Uterus (tissue), 3 donors: ENCODE measurements at regions not wholly inside any gene's neighbourhood (a gene's known extent, or its start where the extent isn't known, plus 50 kb on each side); places are given as distances from the start of the nearest gene placed in this dataset.

Source experiments
- DNase-seq, 2 donors: peaks; one replicate each; pipeline ENCODE4 v3.0.0-alpha.2; 2019 to 2020
- H3K27ac ChIP-seq, 2 donors: fragments of 200-600 bp; sonication (generic); 1 replicate in 1 of 2; 2 replicates in 1 of 2; pipeline ENCODE4 v1.5.1; 2016 to 2018
- H3K27me3 ChIP-seq, 2 donors: fragments of 200-600 bp; sonication (generic); one replicate each; pipeline ENCODE4 v1.5.1; 2018 to 2019; ENCODE audit warnings: control low read depth in 1 of 2
- H3K36me3 ChIP-seq, 2 donors: fragments of 200-600 bp; sonication (generic); one replicate each; pipeline ENCODE4 v1.5.1; 2019; ENCODE audit warnings: control low read depth in 1 of 2
- H3K4me1 ChIP-seq, 2 donors: fragments of 200-600 bp; sonication (generic); one replicate each; pipeline ENCODE4 v1.5.1; 2018 to 2019; ENCODE audit warnings: control low read depth in 1 of 2
- H3K4me3 ChIP-seq, 2 donors: fragments of 200-600 bp; sonication (generic); 1 replicate in 1 of 2; 2 replicates in 1 of 2; pipeline ENCODE4 v1.5.1; 2018 to 2019; ENCODE audit warnings: mild to moderate bottlenecking in 1 of 2
- H3K9me3 ChIP-seq, 2 donors: fragments of 200-600 bp; sonication (generic); one replicate each; pipeline ENCODE4 v1.5.1; 2019; ENCODE audit warnings: control low read depth in 1 of 2
- POLR2A ChIP-seq, 2 donors: fragments of 450-650 bp; IDR thresholded peaks; one replicate each; pipeline ENCODE4 v1.6.1; 2016; ENCODE audit warnings: antibody characterized with exemption in 2 of 2, mild to moderate bottlenecking in 1 of 2, moderate library complexity in 1 of 2
- intact Hi-C: fragments of 100-400 bp; cut with DNase I; formaldehyde crosslinking; loops from one replicate; pipeline ENCODE4 v1.15.1; 2023; ENCODE audit warnings: low total_unique reads
- TF ChIP-seq, protein P1 (sequence below), 4 experiments: fragments of 200-600 bp in 2 of 4; fragments of 450-650 bp in 2 of 4; sonication (generic) in 2 of 4; IDR thresholded peaks; one replicate each; pipeline ENCODE4 v1.5.1; 2016 to 2019; ENCODE audit warnings: antibody characterized with exemption in 4 of 4, mild to moderate bottlenecking in 2 of 4, moderate library complexity in 1 of 4
- donor health status: DM: yes; HTN: yes; CAD: no.

DNA sequence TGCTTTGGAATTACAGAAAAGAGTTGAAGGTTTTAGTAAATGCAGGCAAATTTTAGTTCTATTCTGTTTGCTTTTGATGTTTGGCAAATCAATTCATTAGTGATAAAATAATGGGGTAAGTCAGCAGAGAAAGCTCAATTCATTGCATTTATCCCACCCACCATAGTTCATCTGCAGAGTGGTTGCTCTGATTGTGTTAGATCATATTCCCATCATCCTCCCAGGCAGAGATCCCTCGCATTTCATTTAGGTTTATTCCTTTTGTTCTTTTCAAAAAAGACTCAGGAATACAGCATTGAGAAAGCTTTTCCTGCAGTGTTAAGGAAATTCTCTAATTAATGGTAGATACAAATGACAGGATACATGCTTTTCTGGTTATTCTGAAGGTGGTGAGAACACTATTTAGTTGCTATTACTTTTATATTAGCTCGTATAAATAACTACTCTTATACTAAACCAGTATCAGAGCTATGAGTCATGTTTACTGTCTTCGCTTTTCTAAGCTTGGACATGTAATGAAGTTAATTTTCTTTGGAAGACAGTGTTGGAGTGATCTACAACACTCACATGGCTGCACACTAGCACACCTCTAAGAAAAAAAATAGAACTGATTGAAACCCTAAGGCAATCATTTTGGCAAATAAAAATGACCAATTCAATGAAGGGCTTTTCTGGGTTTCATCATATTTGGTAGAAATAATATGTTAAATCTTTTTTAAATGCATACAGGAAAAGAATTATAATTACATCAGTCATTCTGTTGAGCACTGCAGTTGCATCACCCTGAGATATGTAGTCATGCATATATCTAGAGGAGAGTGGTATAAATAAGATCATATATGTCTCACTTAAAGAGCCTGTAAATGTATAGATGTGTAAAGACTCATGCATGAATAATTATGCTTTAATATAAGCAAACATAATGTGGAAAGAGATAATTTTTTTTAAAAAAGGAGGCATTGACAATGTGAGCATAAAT is 351.6 kb downstream of the PCDH7 start:
- no peaks in the 10 kb centered on the region for H3K9me3 ChIP-seq
- no peak for DNase-seq
- no peak overlapping the region for H3K4me3 ChIP-seq
- no peak for TF ChIP-seq POLR2A (IDR thresholded peaks at IDR 0.05)
- TF ChIP-seq, protein P1, sequence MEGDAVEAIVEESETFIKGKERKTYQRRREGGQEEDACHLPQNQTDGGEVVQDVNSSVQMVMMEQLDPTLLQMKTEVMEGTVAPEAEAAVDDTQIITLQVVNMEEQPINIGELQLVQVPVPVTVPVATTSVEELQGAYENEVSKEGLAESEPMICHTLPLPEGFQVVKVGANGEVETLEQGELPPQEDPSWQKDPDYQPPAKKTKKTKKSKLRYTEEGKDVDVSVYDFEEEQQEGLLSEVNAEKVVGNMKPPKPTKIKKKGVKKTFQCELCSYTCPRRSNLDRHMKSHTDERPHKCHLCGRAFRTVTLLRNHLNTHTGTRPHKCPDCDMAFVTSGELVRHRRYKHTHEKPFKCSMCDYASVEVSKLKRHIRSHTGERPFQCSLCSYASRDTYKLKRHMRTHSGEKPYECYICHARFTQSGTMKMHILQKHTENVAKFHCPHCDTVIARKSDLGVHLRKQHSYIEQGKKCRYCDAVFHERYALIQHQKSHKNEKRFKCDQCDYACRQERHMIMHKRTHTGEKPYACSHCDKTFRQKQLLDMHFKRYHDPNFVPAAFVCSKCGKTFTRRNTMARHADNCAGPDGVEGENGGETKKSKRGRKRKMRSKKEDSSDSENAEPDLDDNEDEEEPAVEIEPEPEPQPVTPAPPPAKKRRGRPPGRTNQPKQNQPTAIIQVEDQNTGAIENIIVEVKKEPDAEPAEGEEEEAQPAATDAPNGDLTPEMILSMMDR (IDR thresholded peaks at IDR 0.05) = no peak
- H3K4me1 ChIP-seq = no peaks in the 10 kb centered on the region
- no peaks in the 10 kb centered on the region for H3K27me3 ChIP-seq
- H3K36me3 ChIP-seq = no peaks in the 10 kb centered on the region
- intact Hi-C loops = no loop called here
- H3K27ac ChIP-seq = no peak overlapping the region

DNA sequence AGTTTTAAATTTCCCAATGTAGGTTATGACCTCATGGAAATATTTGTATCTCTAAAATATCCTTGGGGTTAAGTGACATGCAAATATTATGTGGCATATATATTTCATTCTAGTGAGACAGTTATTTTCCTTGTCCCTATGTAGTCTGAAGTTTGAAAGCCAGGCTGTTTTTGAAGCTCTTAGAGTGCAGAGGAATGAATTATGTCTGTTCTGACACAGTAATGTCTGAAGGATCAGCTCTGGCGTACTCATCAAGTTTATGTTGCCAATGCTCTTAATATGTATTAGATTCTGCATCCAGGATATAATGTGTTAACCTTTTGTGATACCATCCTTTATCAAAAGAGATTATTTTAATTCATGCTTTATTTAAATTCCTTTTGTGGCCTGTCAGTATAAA is 355.8 kb downstream of the PCDH7 start:
- TF ChIP-seq POLR2A (IDR thresholded peaks at IDR 0.05) = no peak
- TF ChIP-seq, protein P1 (IDR thresholded peaks at IDR 0.05) = no peak
- no peak for DNase-seq
- intact Hi-C loops = no loop called here
- no peaks in the 10 kb centered on the region for H3K27me3 ChIP-seq
- no peak overlapping the region for H3K4me3 ChIP-seq
- no peaks in the 10 kb centered on the region for H3K36me3 ChIP-seq
- H3K9me3 ChIP-seq = no peaks in the 10 kb centered on the region
- H3K27ac ChIP-seq = no peak overlapping the region
- H3K4me1 ChIP-seq = no peaks in the 10 kb centered on the region

DNA sequence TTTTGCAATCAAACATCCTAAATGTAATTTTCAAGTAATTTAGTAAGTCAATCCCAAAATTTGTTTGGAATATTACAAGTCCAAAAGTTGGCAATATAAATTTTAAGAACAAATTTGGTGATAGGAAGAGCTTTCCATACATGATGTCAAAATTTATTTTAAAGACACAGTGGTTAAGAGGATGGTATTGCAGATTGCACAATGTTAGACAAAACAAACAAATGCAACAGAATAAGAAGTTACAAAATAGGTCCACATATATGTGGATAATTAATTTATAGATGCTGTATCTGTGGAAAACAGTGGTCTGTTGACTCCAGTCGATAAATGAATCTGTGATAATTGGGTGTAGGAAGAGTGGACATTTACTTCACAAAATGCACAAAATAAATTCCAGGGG is 358.5 kb downstream of the PCDH7 start:
- Histone ChIP-seq H3K36me3 (no peaks in the 10 kb centered on the region), H3K27me3 (no peaks in the 10 kb centered on the region), H3K9me3 (no peaks in the 10 kb centered on the region), H3K4me1 (no peaks in the 10 kb centered on the region), H3K27ac (no peak overlapping the region), H3K4me3 (no peak overlapping the region)
- intact Hi-C loops = no loop called here
- TF ChIP-seq POLR2A (IDR thresholded peaks at IDR 0.05) = no peak
- TF ChIP-seq, protein P1 (IDR thresholded peaks at IDR 0.05) = no peak
- DNase-seq = no peak

DNA sequence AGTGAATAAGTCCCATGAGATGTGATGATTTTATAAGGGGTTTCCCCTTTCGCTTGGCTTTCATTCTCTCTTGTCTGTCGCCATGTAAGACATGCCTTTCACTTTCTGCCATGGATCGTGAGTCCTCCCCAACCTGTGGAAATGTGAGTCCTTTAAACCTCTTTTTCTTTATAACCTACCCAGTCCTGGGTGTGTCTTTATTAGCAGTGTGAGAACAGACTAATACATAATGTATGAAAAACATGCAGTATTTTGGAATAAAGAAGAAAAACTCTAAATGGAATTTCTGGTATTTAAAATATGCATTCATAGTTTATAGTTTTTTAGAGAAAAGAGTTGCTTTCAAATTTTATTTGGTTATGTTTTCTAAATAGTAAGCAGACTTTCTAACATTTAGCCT is 360.7 kb downstream of the PCDH7 start:
- H3K9me3 ChIP-seq = no peaks in the 10 kb centered on the region
- no peak for DNase-seq
- H3K27me3 ChIP-seq = no peaks in the 10 kb centered on the region
- no peaks in the 10 kb centered on the region for H3K36me3 ChIP-seq
- no peak overlapping the region for H3K4me3 ChIP-seq
- intact Hi-C loops = no loop called here
- TF ChIP-seq POLR2A (IDR thresholded peaks at IDR 0.05) = no peak
- TF ChIP-seq, protein P1 (IDR thresholded peaks at IDR 0.05) = no peak
- H3K4me1 ChIP-seq = no peaks in the 10 kb centered on the region
- no peak overlapping the region for H3K27ac ChIP-seq

DNA sequence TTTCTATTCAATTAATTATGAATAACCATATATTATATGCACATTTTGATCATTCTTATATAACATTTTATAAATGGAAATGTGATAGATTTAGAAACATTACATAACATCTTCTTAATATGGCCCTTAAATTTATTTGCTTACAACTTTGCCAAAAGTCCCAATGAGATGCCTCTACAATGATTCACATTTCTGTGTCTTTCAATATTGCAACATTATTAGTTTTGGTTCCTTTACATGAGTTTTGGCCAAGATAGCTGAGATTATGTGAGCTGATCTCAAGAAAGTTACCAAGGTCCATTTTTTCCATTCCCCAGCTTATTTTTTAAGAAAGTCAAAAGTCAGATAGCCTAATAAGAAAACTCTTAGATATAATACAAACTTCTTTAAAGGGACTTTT is 361.2 kb downstream of the PCDH7 start:
- H3K4me1 ChIP-seq = no peaks in the 10 kb centered on the region
- no peak for DNase-seq
- no peaks in the 10 kb centered on the region for H3K9me3 ChIP-seq
- H3K27me3 ChIP-seq = no peaks in the 10 kb centered on the region
- no peak overlapping the region for H3K4me3 ChIP-seq
- TF ChIP-seq, protein P1 (IDR thresholded peaks at IDR 0.05) = no peak
- no peak for TF ChIP-seq POLR2A (IDR thresholded peaks at IDR 0.05)
- no peaks in the 10 kb centered on the region for H3K36me3 ChIP-seq
- no peak overlapping the region for H3K27ac ChIP-seq
- intact Hi-C loops = no loop called here
